ENCODE measurements at regions not wholly inside any gene's neighbourhood (a gene's known extent, or its start where the extent isn't known, plus 50 kb on each side); places are given as distances from the start of the nearest gene placed in this dataset.

DNA sequence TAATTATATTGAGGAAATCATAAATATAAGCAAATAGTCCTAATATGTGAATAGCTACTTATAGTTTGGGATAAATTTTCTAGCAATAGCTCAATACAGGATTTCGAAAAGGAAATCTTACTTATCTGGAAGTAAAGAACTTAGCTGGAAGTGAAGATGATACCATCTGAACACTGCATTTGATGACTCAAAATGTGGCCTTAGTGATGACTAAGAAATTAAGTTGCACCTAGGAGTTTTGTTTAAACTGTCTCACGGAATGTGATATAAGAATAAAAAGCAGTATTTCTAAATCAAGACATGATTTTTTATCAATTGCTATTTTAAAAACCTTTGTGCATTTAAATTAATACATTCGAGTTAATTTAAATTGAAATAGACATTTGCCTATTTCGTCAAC lies 91.2 kb downstream of the EOMES start:
- TF ChIP-seq, protein P1, sequence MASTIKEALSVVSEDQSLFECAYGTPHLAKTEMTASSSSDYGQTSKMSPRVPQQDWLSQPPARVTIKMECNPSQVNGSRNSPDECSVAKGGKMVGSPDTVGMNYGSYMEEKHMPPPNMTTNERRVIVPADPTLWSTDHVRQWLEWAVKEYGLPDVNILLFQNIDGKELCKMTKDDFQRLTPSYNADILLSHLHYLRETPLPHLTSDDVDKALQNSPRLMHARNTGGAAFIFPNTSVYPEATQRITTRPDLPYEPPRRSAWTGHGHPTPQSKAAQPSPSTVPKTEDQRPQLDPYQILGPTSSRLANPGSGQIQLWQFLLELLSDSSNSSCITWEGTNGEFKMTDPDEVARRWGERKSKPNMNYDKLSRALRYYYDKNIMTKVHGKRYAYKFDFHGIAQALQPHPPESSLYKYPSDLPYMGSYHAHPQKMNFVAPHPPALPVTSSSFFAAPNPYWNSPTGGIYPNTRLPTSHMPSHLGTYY (CRISPR knock-in tag; IDR thresholded peaks at IDR 0.05) = no peak
- TF ChIP-seq GABPB1 (CRISPR knock-in tag; IDR thresholded peaks at IDR 0.05) (no peak), ZNF416 (CRISPR knock-in tag; IDR thresholded peaks at IDR 0.05) (no peak)
- CTCF ChIA-PET = interaction anchor here (1.0 kb wide), 1 partner anchor 50 kb away, joined by 7 read pairs; no protein-coding TSS in a partner anchor
- Mint-ChIP-seq H3K36me3 (no peaks in the 10 kb centered on the region), H3K4me1 (peaks cover 14% of the 10 kb centered on the region), H3K9me3 (no peaks in the 10 kb centered on the region), H3K27ac (no peak overlapping the region), H3K27me3 (ENCODE audit: low read depth) (peaks cover 21% of the 10 kb centered on the region), H3K4me3 (no peak overlapping the region)
- no peak for ATAC-seq
- POLR2A ChIA-PET = no interaction called here
- no peak for DNase-seq (ENCODE audit: low spot score)

DNA sequence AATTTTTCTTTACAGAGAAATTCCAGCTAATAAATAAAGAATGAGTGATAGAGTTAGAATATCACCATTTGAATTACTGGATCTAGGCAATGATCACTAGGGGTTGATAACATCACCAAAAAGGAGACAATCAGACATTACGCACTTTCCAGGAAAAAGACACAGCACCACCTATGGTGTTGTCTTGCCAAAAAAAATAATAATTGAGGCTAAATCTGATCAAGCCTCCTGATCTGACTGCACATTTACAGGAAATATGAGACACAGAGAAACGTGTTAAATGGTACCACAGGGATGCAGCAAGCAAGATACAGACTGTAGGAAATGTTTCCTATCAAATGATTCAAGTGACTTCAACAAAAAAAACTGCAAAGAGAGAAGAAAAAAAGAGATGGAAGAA lies 92.8 kb downstream of the EOMES start:
- H3K4me1 Mint-ChIP-seq = peaks cover 14% of the 10 kb centered on the region
- DNase-seq (ENCODE audit: low spot score) (no peak), ATAC-seq (no peak)
- no peaks in the 10 kb centered on the region for H3K9me3 Mint-ChIP-seq
- H3K36me3 Mint-ChIP-seq = no peaks in the 10 kb centered on the region
- TF ChIP-seq, protein P2, sequence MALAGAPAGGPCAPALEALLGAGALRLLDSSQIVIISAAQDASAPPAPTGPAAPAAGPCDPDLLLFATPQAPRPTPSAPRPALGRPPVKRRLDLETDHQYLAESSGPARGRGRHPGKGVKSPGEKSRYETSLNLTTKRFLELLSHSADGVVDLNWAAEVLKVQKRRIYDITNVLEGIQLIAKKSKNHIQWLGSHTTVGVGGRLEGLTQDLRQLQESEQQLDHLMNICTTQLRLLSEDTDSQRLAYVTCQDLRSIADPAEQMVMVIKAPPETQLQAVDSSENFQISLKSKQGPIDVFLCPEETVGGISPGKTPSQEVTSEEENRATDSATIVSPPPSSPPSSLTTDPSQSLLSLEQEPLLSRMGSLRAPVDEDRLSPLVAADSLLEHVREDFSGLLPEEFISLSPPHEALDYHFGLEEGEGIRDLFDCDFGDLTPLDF (CRISPR knock-in tag; IDR thresholded peaks at IDR 0.05) = no peak
- TF ChIP-seq TEAD4 (CRISPR knock-in tag; IDR thresholded peaks at IDR 0.05) (no peak), ETV6 (CRISPR knock-in tag; IDR thresholded peaks at IDR 0.05) (no peak), GABPB1 (CRISPR knock-in tag; IDR thresholded peaks at IDR 0.05) (no peak), CBFB (CRISPR knock-in tag; IDR thresholded peaks at IDR 0.05; ENCODE audit: low read depth) (no peak), ZNF219 (CRISPR knock-in tag; IDR thresholded peaks at IDR 0.05; ENCODE audit: borderline replicate concordance) (no peak), TCF7 (CRISPR knock-in tag; IDR thresholded peaks at IDR 0.05; ENCODE audit: low read depth) (no peak), ZNF232 (CRISPR knock-in tag; IDR thresholded peaks at IDR 0.05) (no peak), MYBL2 (CRISPR knock-in tag; IDR thresholded peaks at IDR 0.05) (no peak)
- TF ChIP-seq, protein P3, sequence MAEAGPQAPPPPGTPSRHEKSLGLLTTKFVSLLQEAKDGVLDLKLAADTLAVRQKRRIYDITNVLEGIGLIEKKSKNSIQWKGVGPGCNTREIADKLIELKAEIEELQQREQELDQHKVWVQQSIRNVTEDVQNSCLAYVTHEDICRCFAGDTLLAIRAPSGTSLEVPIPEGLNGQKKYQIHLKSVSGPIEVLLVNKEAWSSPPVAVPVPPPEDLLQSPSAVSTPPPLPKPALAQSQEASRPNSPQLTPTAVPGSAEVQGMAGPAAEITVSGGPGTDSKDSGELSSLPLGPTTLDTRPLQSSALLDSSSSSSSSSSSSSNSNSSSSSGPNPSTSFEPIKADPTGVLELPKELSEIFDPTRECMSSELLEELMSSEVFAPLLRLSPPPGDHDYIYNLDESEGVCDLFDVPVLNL (CRISPR knock-in tag; IDR thresholded peaks at IDR 0.05; ENCODE audit: borderline replicate concordance, low read depth) = no peak
- TF ChIP-seq, protein P4, sequence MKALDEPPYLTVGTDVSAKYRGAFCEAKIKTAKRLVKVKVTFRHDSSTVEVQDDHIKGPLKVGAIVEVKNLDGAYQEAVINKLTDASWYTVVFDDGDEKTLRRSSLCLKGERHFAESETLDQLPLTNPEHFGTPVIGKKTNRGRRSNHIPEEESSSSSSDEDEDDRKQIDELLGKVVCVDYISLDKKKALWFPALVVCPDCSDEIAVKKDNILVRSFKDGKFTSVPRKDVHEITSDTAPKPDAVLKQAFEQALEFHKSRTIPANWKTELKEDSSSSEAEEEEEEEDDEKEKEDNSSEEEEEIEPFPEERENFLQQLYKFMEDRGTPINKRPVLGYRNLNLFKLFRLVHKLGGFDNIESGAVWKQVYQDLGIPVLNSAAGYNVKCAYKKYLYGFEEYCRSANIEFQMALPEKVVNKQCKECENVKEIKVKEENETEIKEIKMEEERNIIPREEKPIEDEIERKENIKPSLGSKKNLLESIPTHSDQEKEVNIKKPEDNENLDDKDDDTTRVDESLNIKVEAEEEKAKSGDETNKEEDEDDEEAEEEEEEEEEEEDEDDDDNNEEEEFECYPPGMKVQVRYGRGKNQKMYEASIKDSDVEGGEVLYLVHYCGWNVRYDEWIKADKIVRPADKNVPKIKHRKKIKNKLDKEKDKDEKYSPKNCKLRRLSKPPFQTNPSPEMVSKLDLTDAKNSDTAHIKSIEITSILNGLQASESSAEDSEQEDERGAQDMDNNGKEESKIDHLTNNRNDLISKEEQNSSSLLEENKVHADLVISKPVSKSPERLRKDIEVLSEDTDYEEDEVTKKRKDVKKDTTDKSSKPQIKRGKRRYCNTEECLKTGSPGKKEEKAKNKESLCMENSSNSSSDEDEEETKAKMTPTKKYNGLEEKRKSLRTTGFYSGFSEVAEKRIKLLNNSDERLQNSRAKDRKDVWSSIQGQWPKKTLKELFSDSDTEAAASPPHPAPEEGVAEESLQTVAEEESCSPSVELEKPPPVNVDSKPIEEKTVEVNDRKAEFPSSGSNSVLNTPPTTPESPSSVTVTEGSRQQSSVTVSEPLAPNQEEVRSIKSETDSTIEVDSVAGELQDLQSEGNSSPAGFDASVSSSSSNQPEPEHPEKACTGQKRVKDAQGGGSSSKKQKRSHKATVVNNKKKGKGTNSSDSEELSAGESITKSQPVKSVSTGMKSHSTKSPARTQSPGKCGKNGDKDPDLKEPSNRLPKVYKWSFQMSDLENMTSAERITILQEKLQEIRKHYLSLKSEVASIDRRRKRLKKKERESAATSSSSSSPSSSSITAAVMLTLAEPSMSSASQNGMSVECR (CRISPR knock-in tag; IDR thresholded peaks at IDR 0.05; ENCODE audit: borderline replicate concordance) = no peak
- TF ChIP-seq, protein P5, sequence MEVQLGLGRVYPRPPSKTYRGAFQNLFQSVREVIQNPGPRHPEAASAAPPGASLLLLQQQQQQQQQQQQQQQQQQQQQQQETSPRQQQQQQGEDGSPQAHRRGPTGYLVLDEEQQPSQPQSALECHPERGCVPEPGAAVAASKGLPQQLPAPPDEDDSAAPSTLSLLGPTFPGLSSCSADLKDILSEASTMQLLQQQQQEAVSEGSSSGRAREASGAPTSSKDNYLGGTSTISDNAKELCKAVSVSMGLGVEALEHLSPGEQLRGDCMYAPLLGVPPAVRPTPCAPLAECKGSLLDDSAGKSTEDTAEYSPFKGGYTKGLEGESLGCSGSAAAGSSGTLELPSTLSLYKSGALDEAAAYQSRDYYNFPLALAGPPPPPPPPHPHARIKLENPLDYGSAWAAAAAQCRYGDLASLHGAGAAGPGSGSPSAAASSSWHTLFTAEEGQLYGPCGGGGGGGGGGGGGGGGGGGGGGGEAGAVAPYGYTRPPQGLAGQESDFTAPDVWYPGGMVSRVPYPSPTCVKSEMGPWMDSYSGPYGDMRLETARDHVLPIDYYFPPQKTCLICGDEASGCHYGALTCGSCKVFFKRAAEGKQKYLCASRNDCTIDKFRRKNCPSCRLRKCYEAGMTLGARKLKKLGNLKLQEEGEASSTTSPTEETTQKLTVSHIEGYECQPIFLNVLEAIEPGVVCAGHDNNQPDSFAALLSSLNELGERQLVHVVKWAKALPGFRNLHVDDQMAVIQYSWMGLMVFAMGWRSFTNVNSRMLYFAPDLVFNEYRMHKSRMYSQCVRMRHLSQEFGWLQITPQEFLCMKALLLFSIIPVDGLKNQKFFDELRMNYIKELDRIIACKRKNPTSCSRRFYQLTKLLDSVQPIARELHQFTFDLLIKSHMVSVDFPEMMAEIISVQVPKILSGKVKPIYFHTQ (CRISPR knock-in tag; IDR thresholded peaks at IDR 0.05) = no peak
- TF ChIP-seq, protein P6, sequence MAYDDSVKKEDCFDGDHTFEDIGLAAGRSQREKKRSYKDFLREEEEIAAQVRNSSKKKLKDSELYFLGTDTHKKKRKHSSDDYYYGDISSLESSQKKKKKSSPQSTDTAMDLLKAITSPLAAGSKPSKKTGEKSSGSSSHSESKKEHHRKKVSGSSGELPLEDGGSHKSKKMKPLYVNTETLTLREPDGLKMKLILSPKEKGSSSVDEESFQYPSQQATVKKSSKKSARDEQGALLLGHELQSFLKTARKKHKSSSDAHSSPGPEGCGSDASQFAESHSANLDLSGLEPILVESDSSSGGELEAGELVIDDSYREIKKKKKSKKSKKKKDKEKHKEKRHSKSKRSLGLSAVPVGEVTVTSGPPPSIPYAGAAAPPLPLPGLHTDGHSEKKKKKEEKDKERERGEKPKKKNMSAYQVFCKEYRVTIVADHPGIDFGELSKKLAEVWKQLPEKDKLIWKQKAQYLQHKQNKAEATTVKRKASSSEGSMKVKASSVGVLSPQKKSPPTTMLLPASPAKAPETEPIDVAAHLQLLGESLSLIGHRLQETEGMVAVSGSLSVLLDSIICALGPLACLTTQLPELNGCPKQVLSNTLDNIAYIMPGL (CRISPR knock-in tag; IDR thresholded peaks at IDR 0.05) = no peak
- H3K27ac Mint-ChIP-seq = no peak overlapping the region
- peaks cover 15% of the 10 kb centered on the region for H3K27me3 Mint-ChIP-seq (ENCODE audit: low read depth)
- ChIA-PET POLR2A (no interaction called here), CTCF (no interaction called here)
- H3K4me3 Mint-ChIP-seq = no peak overlapping the region

Data from WTC11 (cell line).